HUES64 (cell line): ENCODE measurements at regions not wholly inside any gene's neighbourhood (a gene's known extent, or its start where the extent isn't known, plus 50 kb on each side); places are given as distances from the start of the nearest gene placed in this dataset.

ENCODE experiments used
- H3K27ac ChIP-seq: 2 replicates; pipeline ENCODE4 v1.7.0; 2013; ENCODE audit warnings: low read depth, low read length, inconsistent platforms
- H3K27me3 ChIP-seq: 2 replicates; pipeline ENCODE4 v1.6.1; 2013; ENCODE audit warnings: mild to moderate bottlenecking, low read length; ENCODE audit not compliant: insufficient read depth
- H3K36me3 ChIP-seq: 2 replicates; pipeline ENCODE4 v1.6.1; 2013; ENCODE audit warnings: mild to moderate bottlenecking, low read length; ENCODE audit not compliant: insufficient read depth
- H3K4me1 ChIP-seq: 2 replicates; pipeline ENCODE4 v1.6.1; 2013; ENCODE audit warnings: mild to moderate bottlenecking, low read length, moderate library complexity; ENCODE audit not compliant: insufficient read depth
- H3K4me3 ChIP-seq: 2 replicates; pipeline ENCODE4 v1.5.1; 2013; ENCODE audit warnings: mild to moderate bottlenecking, low read length, moderate library complexity
- H3K9ac ChIP-seq: 2 replicates; pipeline ENCODE4 v1.6.1; 2013; ENCODE audit warnings: mild to moderate bottlenecking, low read depth, low read length
- H3K9me3 ChIP-seq: 2 replicates; pipeline ENCODE4 v1.6.1; 2013; ENCODE audit warnings: low read depth, low read length; ENCODE audit not compliant: insufficient read depth
- WGBS: fragments of 150-250, 120-280 bp; methylation state at CpG from one replicate; pipeline ENCODE4 v1.1.7; 2013; ENCODE audit warnings: missing lambda C conversion rate; 5-methylcytosine and 5-hydroxymethylcytosine counted together

- 84% methylated on average over 2 of the region's 2 CpGs for WGBS
These were observed 1110.8 kb downstream of the CBLN2 start for GRCh38 chr18:71433373-71433772.

GRCh38 chr18:71431689-71432088, 1112.5 kb downstream of the CBLN2 start:
- no peaks in the 10 kb centered on the region for H3K27me3 ChIP-seq
- no peak overlapping the region for H3K9ac ChIP-seq
- H3K4me3 ChIP-seq = no peak overlapping the region
- no peaks in the 10 kb centered on the region for H3K4me1 ChIP-seq
- H3K27ac ChIP-seq = no peak overlapping the region
- H3K9me3 ChIP-seq = peaks cover 85% of the 10 kb centered on the region
- H3K36me3 ChIP-seq = no peaks in the 10 kb centered on the region

More at GRCh38 chr18:71433373-71433772, 1110.8 kb downstream of the CBLN2 start:
- H3K27me3 ChIP-seq = no peaks in the 10 kb centered on the region
- H3K9ac ChIP-seq = no peak overlapping the region
- H3K4me3 ChIP-seq = no peak overlapping the region
- H3K36me3 ChIP-seq = no peaks in the 10 kb centered on the region
- H3K4me1 ChIP-seq = no peaks in the 10 kb centered on the region
- peaks cover 92% of the 10 kb centered on the region for H3K9me3 ChIP-seq
- H3K27ac ChIP-seq = no peak overlapping the region

GRCh38 chr18:71431171-71431570, 1113.0 kb downstream of the CBLN2 start:
- H3K4me1 ChIP-seq = no peaks in the 10 kb centered on the region
- no peak overlapping the region for H3K4me3 ChIP-seq
- H3K9ac ChIP-seq = no peak overlapping the region
- no peaks in the 10 kb centered on the region for H3K27me3 ChIP-seq
- H3K9me3 ChIP-seq = peaks cover 85% of the 10 kb centered on the region
- no peak overlapping the region for H3K27ac ChIP-seq
- WGBS = 86% methylated on average over 5 of the region's 5 CpGs
- H3K36me3 ChIP-seq = no peaks in the 10 kb centered on the region

- Histone ChIP-seq H3K27me3 (no peaks in the 10 kb centered on the region), H3K4me3 (no peak overlapping the region)
These were observed 1117.7 kb downstream of the CBLN2 start for GRCh38 chr18:71426441-71426840.

GRCh38 chr18:71405169-71405809, 1116.4 kb downstream of the SOCS6 start:
- Histone ChIP-seq H3K4me3 (no peak overlapping the region), H3K9ac (no peak overlapping the region), H3K4me1 (no peaks in the 10 kb centered on the region), H3K36me3 (no peaks in the 10 kb centered on the region), H3K9me3 (peaks cover 90% of the 10 kb centered on the region), H3K27me3 (no peaks in the 10 kb centered on the region), H3K27ac (no peak overlapping the region)
- WGBS = 82% methylated on average over 8 of the region's 8 CpGs

More at GRCh38 chr18:71426441-71426840, 1117.7 kb downstream of the CBLN2 start:
- no peak overlapping the region for H3K9ac ChIP-seq
- H3K4me1 ChIP-seq = no peaks in the 10 kb centered on the region
- H3K27ac ChIP-seq = no peak overlapping the region
- H3K9me3 ChIP-seq = peaks cover 68% of the 10 kb centered on the region
- no peaks in the 10 kb centered on the region for H3K36me3 ChIP-seq

GRCh38 chr18:71403501-71403900, 1114.7 kb downstream of the SOCS6 start:
- Histone ChIP-seq H3K4me3 (no peak overlapping the region), H3K27ac (no peak overlapping the region), H3K9me3 (peaks cover 92% of the 10 kb centered on the region), H3K9ac (no peak overlapping the region), H3K36me3 (no peaks in the 10 kb centered on the region), H3K27me3 (no peaks in the 10 kb centered on the region), H3K4me1 (no peaks in the 10 kb centered on the region)
- WGBS = 49% methylated on average over 2 of the region's 2 CpGs

- 49% methylated on average over 3 of the region's 4 CpGs for WGBS
- Histone ChIP-seq H3K36me3 (no peaks in the 10 kb centered on the region), H3K27me3 (no peaks in the 10 kb centered on the region), H3K9me3 (peaks cover 95% of the 10 kb centered on the region), H3K27ac (no peak overlapping the region), H3K9ac (no peak overlapping the region), H3K4me3 (no peak overlapping the region), H3K4me1 (no peaks in the 10 kb centered on the region)
These were observed 1109.7 kb downstream of the SOCS6 start for GRCh38 chr18:71398531-71398930.

GRCh38 chr18:71388148-71388547, 1099.3 kb downstream of the SOCS6 start:
- 80% methylated on average over 1 of the region's 3 CpGs for WGBS
- Histone ChIP-seq H3K9ac (no peak overlapping the region), H3K27me3 (no peaks in the 10 kb centered on the region), H3K4me1 (no peaks in the 10 kb centered on the region), H3K4me3 (no peak overlapping the region), H3K9me3 (peaks cover 91% of the 10 kb centered on the region), H3K27ac (no peak overlapping the region), H3K36me3 (no peaks in the 10 kb centered on the region)

GRCh38 chr18:71374294-71375000, 1085.6 kb downstream of the SOCS6 start:
- no peaks in the 10 kb centered on the region for H3K36me3 ChIP-seq
- H3K27me3 ChIP-seq = no peaks in the 10 kb centered on the region
- no peak overlapping the region for H3K27ac ChIP-seq
- no peak overlapping the region for H3K9ac ChIP-seq
- H3K4me1 ChIP-seq = no peaks in the 10 kb centered on the region
- peaks cover 89% of the 10 kb centered on the region for H3K9me3 ChIP-seq
- H3K4me3 ChIP-seq = no peak overlapping the region
- 75% methylated on average over 5 of the region's 5 CpGs for WGBS

GRCh38 chr18:71371951-71372605, 1083.2 kb downstream of the SOCS6 start:
- Histone ChIP-seq H3K4me3 (no peak overlapping the region), H3K4me1 (no peaks in the 10 kb centered on the region), H3K9ac (no peak overlapping the region), H3K9me3 (peaks cover 94% of the 10 kb centered on the region), H3K27ac (no peak overlapping the region), H3K27me3 (no peaks in the 10 kb centered on the region), H3K36me3 (no peaks in the 10 kb centered on the region)
- 53% methylated on average over 2 of the region's 2 CpGs for WGBS

GRCh38 chr18:71370671-71371445, 1082.0 kb downstream of the SOCS6 start:
- 77% methylated on average over 6 of the region's 7 CpGs for WGBS
- H3K9me3 ChIP-seq = peaks cover 99% of the 10 kb centered on the region
- H3K36me3 ChIP-seq = no peaks in the 10 kb centered on the region
- H3K9ac ChIP-seq = no peak overlapping the region
- no peaks in the 10 kb centered on the region for H3K4me1 ChIP-seq
- no peaks in the 10 kb centered on the region for H3K27me3 ChIP-seq
- H3K4me3 ChIP-seq = no peak overlapping the region
- no peak overlapping the region for H3K27ac ChIP-seq
